Mucosa of descending colon (tissue), 3 donors: ENCODE measurements at regions not wholly inside any gene's neighbourhood (a gene's known extent, or its start where the extent isn't known, plus 50 kb on each side); places are given as distances from the start of the nearest gene placed in this dataset.

Experiments used
- ATAC-seq: fragments of 200-7000 bp; cut with Tn5 transposase; one replicate; pipeline ENCODE4 v1.9.1; 2020; ENCODE audit warnings: mild to moderate bottlenecking, moderate library complexity
- DNase-seq, 3 donors: peaks; one replicate each; pipeline ENCODE4 v3.0.0-alpha.2; 2020
- H3K36me3 ChIP-seq: fragments of 200-600 bp; one replicate; pipeline ENCODE4 v1.8.0; 2021; ENCODE audit warnings: low read depth, mild to moderate bottlenecking
- H3K4me1 ChIP-seq: fragments of 200-600 bp; one replicate; pipeline ENCODE4 v1.8.0; 2021; ENCODE audit warnings: low read depth, mild to moderate bottlenecking
- H3K4me3 ChIP-seq: fragments of 200-600 bp; one replicate; pipeline ENCODE4 v1.8.0; 2021; ENCODE audit warnings: mild to moderate bottlenecking
- H3K9me3 ChIP-seq: fragments of 200-600 bp; one replicate; pipeline ENCODE4 v1.8.0; 2021; ENCODE audit warnings: mild to moderate bottlenecking
- CTCF ChIP-seq: fragments of 200-600 bp; IDR thresholded peaks from one replicate; pipeline ENCODE4 v1.8.0; 2022; ENCODE audit warnings: antibody characterized with exemption, mild to moderate bottlenecking
- intact Hi-C, 2 donors: fragments of 100-400 bp; cut with DNase I in 1 of 2; cut with micrococcal nuclease in 1 of 2; formaldehyde crosslinking; loops; one replicate each; pipeline versions ENCODE4 v1.11.0 to v1.11.1; 2022; cut with DNase I, micrococcal nuclease
- donor health status: DM: no; HTN: no; CAD: no; lungs with moderate emphysema.
- donor health status: DM: no; HTN: no; CAD: no.
- donor health status: DM: no; HTN: yes; CAD: no.

- Histone ChIP-seq H3K36me3 (no peaks in the 10 kb centered on the region), H3K4me3 (no peak overlapping the region), H3K9me3 (no peaks in the 10 kb centered on the region), H3K4me1 (no peaks in the 10 kb centered on the region)
- ATAC-seq: no peak
- DNase-seq: no peak
- intact Hi-C loops: no loop called here
- TF ChIP-seq CTCF: no peak
These were observed 1508.7 kb upstream of the TMEFF2 start for GRCh38 chr2:193703411-193703810.

GRCh38 chr2:193701484-193701883 is 1506.8 kb upstream of the TMEFF2 start:
- Histone ChIP-seq H3K36me3 (no peaks in the 10 kb centered on the region), H3K4me3 (no peak overlapping the region), H3K4me1 (no peaks in the 10 kb centered on the region), H3K9me3 (no peaks in the 10 kb centered on the region)
- TF ChIP-seq CTCF: no peak
- no peak for DNase-seq
- intact Hi-C loops: no loop called here
- ATAC-seq: no peak

GRCh38 chr2:193695367-193695766 is 1500.6 kb upstream of the TMEFF2 start:
- DNase-seq (no peak), ATAC-seq (no peak)
- Histone ChIP-seq H3K4me1 (no peaks in the 10 kb centered on the region), H3K4me3 (no peak overlapping the region), H3K9me3 (no peaks in the 10 kb centered on the region), H3K36me3 (no peaks in the 10 kb centered on the region)
- no peak for TF ChIP-seq CTCF
- intact Hi-C loops: no loop called here

- no peaks in the 10 kb centered on the region for H3K4me1 ChIP-seq
- intact Hi-C loops: no loop called here
- no peaks in the 10 kb centered on the region for H3K9me3 ChIP-seq
- DNase-seq (no peak), ATAC-seq (no peak)
- no peak overlapping the region for H3K4me3 ChIP-seq
- no peaks in the 10 kb centered on the region for H3K36me3 ChIP-seq
- no peak for TF ChIP-seq CTCF
These were observed 1499.0 kb upstream of the TMEFF2 start for GRCh38 chr2:193693758-193694157.

GRCh38 chr2:193690572-193690971 is 1495.8 kb upstream of the TMEFF2 start:
- no peaks in the 10 kb centered on the region for H3K4me1 ChIP-seq
- no peak for TF ChIP-seq CTCF
- no peak overlapping the region for H3K4me3 ChIP-seq
- DNase-seq: no peak
- no peaks in the 10 kb centered on the region for H3K9me3 ChIP-seq
- ATAC-seq: no peak
- intact Hi-C loops: no loop called here
- H3K36me3 ChIP-seq: no peaks in the 10 kb centered on the region

- ATAC-seq: no peak
- Histone ChIP-seq H3K36me3 (no peaks in the 10 kb centered on the region), H3K9me3 (no peaks in the 10 kb centered on the region), H3K4me3 (no peak overlapping the region), H3K4me1 (no peaks in the 10 kb centered on the region)
- no peak for DNase-seq
- intact Hi-C loops: no loop called here
- TF ChIP-seq CTCF: no peak
These were observed 1492.5 kb upstream of the TMEFF2 start for GRCh38 chr2:193687195-193687594.
